ENCODE measurements at regions not wholly inside any gene's neighbourhood (a gene's known extent, or its start where the extent isn't known, plus 50 kb on each side); places are given as distances from the start of the nearest gene placed in this dataset.

DNA sequence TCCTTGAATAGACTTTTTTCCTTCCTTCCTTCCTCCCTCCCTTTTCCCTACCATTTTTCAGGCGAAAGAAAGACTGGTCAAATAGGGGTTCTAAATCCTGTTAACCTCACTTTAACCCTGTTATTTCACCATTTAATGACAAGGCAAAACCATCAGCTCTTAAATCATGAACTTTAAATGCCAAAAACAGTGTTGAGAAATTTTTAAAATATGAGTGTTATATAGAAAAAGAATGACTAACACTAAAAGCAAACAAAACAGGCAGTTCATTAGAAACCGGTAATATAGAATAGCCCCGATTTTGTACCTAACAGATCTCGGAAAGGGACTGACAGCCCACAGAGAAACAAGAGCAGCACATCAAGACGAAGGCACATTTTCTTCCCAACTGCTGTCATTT is 57.4 kb upstream of the CEP85L start:
- Histone ChIP-seq H3K36me3 (replicated peaks; ENCODE audit: insufficient read depth, low read depth) (no peaks in the 10 kb centered on the region), H3K4me3 (peak overlapping the region; percentile 0), H3K9me3 (ENCODE audit: low read depth) (no peaks in the 10 kb centered on the region), H3K4me1 (ENCODE audit: insufficient read depth) (peaks cover 17% of the 10 kb centered on the region), H2AFZ (peak overlapping the region; percentile 7), H4K20me1 (ENCODE audit: insufficient read depth, poor library complexity, severe bottlenecking) (no peaks in the 10 kb centered on the region), H3K27ac (peak overlapping the region; percentile 53), H3K27me3 (no peaks in the 10 kb centered on the region), H3K9me2 (replicated peaks; ENCODE audit: insufficient read depth) (no peaks in the 10 kb centered on the region), H3K79me2 (no peaks in the 10 kb centered on the region), H3K4me2 (peak overlapping the region; percentile 67)
- no peak for DNase-seq (ENCODE audit: low spot score)
- 37% methylated on average over 5 of the region's 5 CpGs for WGBS (ENCODE audit: low lambda C conversion rate, missing lambda C conversion rate)
- TF ChIP-seq, protein P1, sequence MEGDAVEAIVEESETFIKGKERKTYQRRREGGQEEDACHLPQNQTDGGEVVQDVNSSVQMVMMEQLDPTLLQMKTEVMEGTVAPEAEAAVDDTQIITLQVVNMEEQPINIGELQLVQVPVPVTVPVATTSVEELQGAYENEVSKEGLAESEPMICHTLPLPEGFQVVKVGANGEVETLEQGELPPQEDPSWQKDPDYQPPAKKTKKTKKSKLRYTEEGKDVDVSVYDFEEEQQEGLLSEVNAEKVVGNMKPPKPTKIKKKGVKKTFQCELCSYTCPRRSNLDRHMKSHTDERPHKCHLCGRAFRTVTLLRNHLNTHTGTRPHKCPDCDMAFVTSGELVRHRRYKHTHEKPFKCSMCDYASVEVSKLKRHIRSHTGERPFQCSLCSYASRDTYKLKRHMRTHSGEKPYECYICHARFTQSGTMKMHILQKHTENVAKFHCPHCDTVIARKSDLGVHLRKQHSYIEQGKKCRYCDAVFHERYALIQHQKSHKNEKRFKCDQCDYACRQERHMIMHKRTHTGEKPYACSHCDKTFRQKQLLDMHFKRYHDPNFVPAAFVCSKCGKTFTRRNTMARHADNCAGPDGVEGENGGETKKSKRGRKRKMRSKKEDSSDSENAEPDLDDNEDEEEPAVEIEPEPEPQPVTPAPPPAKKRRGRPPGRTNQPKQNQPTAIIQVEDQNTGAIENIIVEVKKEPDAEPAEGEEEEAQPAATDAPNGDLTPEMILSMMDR (IDR thresholded peaks at IDR 0.05; ENCODE audit: poor library complexity), result no peak
- TF ChIP-seq EZH2 (IDR thresholded peaks at IDR 0.05; ENCODE audit: borderline replicate concordance) (no peak), EZH2phosphoT487 (IDR thresholded peaks at IDR 0.05; ENCODE audit: low read depth, severe bottlenecking, unreplicated experiment) (no peak)

GRCh38 chr6:118708055-118708454 is 56.7 kb upstream of the CEP85L start:
- Histone ChIP-seq H3K27me3 (no peaks in the 10 kb centered on the region), H3K4me3 (no peak overlapping the region), H3K4me1 (ENCODE audit: insufficient read depth) (peaks cover 17% of the 10 kb centered on the region), H3K27ac (peak overlapping the region; percentile 53), H3K36me3 (replicated peaks; ENCODE audit: insufficient read depth, low read depth) (no peaks in the 10 kb centered on the region), H3K9me2 (replicated peaks; ENCODE audit: insufficient read depth) (no peaks in the 10 kb centered on the region), H2AFZ (no peak overlapping the region), H4K20me1 (ENCODE audit: insufficient read depth, poor library complexity, severe bottlenecking) (no peaks in the 10 kb centered on the region), H3K4me2 (peak overlapping the region; percentile 67), H3K79me2 (no peaks in the 10 kb centered on the region), H3K9me3 (ENCODE audit: low read depth) (no peaks in the 10 kb centered on the region)
- WGBS (ENCODE audit: low lambda C conversion rate, missing lambda C conversion rate), result 85% methylated on average over 3 of the region's 3 CpGs
- DNase-seq (ENCODE audit: low spot score), result no peak
- no peak for TF ChIP-seq EZH2phosphoT487 (IDR thresholded peaks at IDR 0.05; ENCODE audit: low read depth, severe bottlenecking, unreplicated experiment)
- TF ChIP-seq EZH2 (IDR thresholded peaks at IDR 0.05; ENCODE audit: borderline replicate concordance), result no peak
- TF ChIP-seq, protein P1 (IDR thresholded peaks at IDR 0.05; ENCODE audit: poor library complexity), result no peak

DNA sequence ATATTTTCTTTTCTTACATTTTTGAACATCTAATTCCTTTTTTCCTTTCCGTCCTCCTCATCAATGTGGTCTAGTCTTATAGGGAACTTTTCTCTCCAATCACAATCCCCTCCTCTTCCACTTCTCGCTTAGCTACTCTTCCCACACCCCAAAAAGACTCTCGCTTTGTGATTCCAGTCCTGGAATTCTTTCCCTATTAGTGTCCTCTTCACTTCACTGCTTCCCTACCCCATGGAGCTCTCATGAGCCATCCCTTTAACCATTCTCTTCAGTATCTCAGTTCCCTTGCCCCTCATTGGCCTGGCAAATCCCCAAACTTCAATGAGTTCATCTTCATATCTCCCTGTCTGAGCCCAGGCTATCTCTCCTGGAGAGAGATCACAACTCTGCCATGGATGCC is 55.3 kb upstream of the CEP85L start:
- peaks cover 17% of the 10 kb centered on the region for H3K4me1 ChIP-seq (ENCODE audit: insufficient read depth)
- no peak for DNase-seq (ENCODE audit: low spot score)
- no peaks in the 10 kb centered on the region for H3K27me3 ChIP-seq
- H4K20me1 ChIP-seq (ENCODE audit: insufficient read depth, poor library complexity, severe bottlenecking), result no peaks in the 10 kb centered on the region
- H3K4me2 ChIP-seq, result no peak overlapping the region
- no peak for TF ChIP-seq EZH2phosphoT487 (IDR thresholded peaks at IDR 0.05; ENCODE audit: low read depth, severe bottlenecking, unreplicated experiment)
- no peak for TF ChIP-seq EZH2 (IDR thresholded peaks at IDR 0.05; ENCODE audit: borderline replicate concordance)
- TF ChIP-seq, protein P1 (IDR thresholded peaks at IDR 0.05; ENCODE audit: poor library complexity), result no peak
- H3K9me2 ChIP-seq (replicated peaks; ENCODE audit: insufficient read depth), result no peaks in the 10 kb centered on the region
- H3K9me3 ChIP-seq (ENCODE audit: low read depth), result no peaks in the 10 kb centered on the region
- H3K36me3 ChIP-seq (replicated peaks; ENCODE audit: insufficient read depth, low read depth), result no peaks in the 10 kb centered on the region
- no peak overlapping the region for H3K4me3 ChIP-seq
- WGBS (ENCODE audit: low lambda C conversion rate, missing lambda C conversion rate), result 94% methylated on average over 3 of the region's 3 CpGs
- H3K27ac ChIP-seq, result no peak overlapping the region
- H2AFZ ChIP-seq, result no peak overlapping the region
- H3K79me2 ChIP-seq, result no peaks in the 10 kb centered on the region

Data from hepatocyte (in vitro differentiated cells).